SK-N-SH (cell line): ENCODE measurements at regions not wholly inside any gene's neighbourhood (a gene's known extent, or its start where the extent isn't known, plus 50 kb on each side); places are given as distances from the start of the nearest gene placed in this dataset.

Source experiments
- CTCF ChIP-seq: fragments of 200-600 bp; sonication (generic); IDR thresholded peaks from 2 replicates; pipeline ENCODE4 v1.6.1; 2017; ENCODE audit warnings: antibody characterized with exemption, mild to moderate bottlenecking, moderate library complexity
- EZH2phosphoT487 ChIP-seq: fragments of 200-600 bp; sonication (generic); IDR thresholded peaks from 2 replicates; pipeline ENCODE4 v1.6.1; 2017; ENCODE audit warnings: low read depth, mixed run types, mild to moderate bottlenecking, antibody characterized with exemption, moderate library complexity, borderline replicate concordance
- GABPA ChIP-seq: IDR thresholded peaks from 2 replicates; pipeline ENCODE4 v1.4.0; 2012; ENCODE audit warnings: low read depth, mild to moderate bottlenecking
- MXI1 ChIP-seq: IDR thresholded peaks from 2 replicates; pipeline ENCODE4 v1.6.1; 2012; ENCODE audit warnings: mild to moderate bottlenecking, low read depth, low read length, improper control_type of control experiment
- POLR2AphosphoS5 ChIP-seq: IDR thresholded peaks from 2 replicates; pipeline ENCODE4 v1.6.1; 2012; ENCODE audit warnings: low read depth, low read length
- RAD21 ChIP-seq: IDR thresholded peaks from 2 replicates; pipeline ENCODE4 v1.6.1; 2012; ENCODE audit warnings: mild to moderate bottlenecking, low read length
- ZBTB33 ChIP-seq: IDR thresholded peaks from 2 replicates; pipeline ENCODE4 v1.4.0; 2012; ENCODE audit warnings: low read depth, borderline replicate concordance

DNA sequence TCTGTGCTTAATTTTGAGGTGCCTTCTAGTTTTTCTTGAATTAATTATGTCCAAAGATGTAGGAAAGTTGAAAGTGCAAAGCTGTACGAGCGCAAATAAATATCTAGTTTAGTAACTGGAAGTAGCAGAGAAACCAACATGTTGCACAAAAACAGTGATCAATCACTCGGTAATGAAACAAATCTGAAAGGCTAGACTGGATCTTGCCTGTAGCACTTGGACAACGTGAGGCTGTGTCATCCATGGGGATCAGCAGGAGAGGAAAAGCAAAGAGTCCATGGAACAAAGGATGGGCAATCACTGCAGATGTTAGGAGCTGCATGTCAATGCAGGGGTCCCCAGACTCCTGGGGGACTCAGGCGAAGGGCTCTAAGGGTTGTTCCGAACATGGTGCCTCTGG, 424.2 kb downstream of the IRX1 start:
- TF ChIP-seq GABPA (no peak), EZH2phosphoT487 (no peak), CTCF (no peak), RAD21 (no peak), MXI1 (no peak), POLR2AphosphoS5 (no peak), ZBTB33 (no peak)
